GM19438 (cell line): ENCODE measurements at regions not wholly inside any gene's neighbourhood (a gene's known extent, or its start where the extent isn't known, plus 50 kb on each side); places are given as distances from the start of the nearest gene placed in this dataset.
A peak's percentile ranks its signal among the peaks of the same experiment; 100 is the strongest.

Experiments used
- ATAC-seq: cut with Tn5 transposase; IDR thresholded peaks from one replicate; pipeline ENCODE4 v1.9.1; 2021; ENCODE audit warnings: low read depth; ENCODE audit not compliant: unreplicated experiment

GRCh38 chr10:108755646-108756045, 1167.7 kb downstream of the XPNPEP1 start:
- no peak for ATAC-seq

GRCh38 chr10:108753326-108753725, 1170.0 kb downstream of the XPNPEP1 start:
- ATAC-seq = no peak

GRCh38 chr10:108749042-108749441, 1174.3 kb downstream of the XPNPEP1 start:
- ATAC-seq = no peak

GRCh38 chr10:108736111-108736510, 1187.2 kb downstream of the XPNPEP1 start:
- ATAC-seq = no peak

GRCh38 chr10:108735380-108735779, 1187.9 kb downstream of the XPNPEP1 start:
- ATAC-seq = no peak

GRCh38 chr10:108721874-108722273, 1201.4 kb downstream of the XPNPEP1 start:
- ATAC-seq = no peak

GRCh38 chr10:108716352-108716751, 1207.0 kb downstream of the XPNPEP1 start:
- ATAC-seq = no peak

GRCh38 chr10:108709927-108710722, 1213.2 kb downstream of the XPNPEP1 start:
- no peak for ATAC-seq

GRCh38 chr10:108708363-108708762, 1214.9 kb downstream of the XPNPEP1 start:
- ATAC-seq = no peak

- ATAC-seq = peak; percentile 92
These were observed 1226.4 kb downstream of the XPNPEP1 start for GRCh38 chr10:108696792-108697477.

GRCh38 chr10:108691126-108691525, 1232.2 kb downstream of the XPNPEP1 start:
- no peak for ATAC-seq

- ATAC-seq = no peak
These were observed 1232.8 kb downstream of the XPNPEP1 start for GRCh38 chr10:108690530-108690929.

- no peak for ATAC-seq
These were observed 1233.4 kb downstream of the XPNPEP1 start for GRCh38 chr10:108689891-108690290.

GRCh38 chr10:108688314-108688713, 1235.0 kb downstream of the XPNPEP1 start:
- ATAC-seq = no peak

GRCh38 chr10:108685863-108686531, 1237.3 kb downstream of the XPNPEP1 start:
- ATAC-seq = no peak

GRCh38 chr10:108684431-108684830, 1238.9 kb downstream of the XPNPEP1 start:
- ATAC-seq = no peak

GRCh38 chr10:108673741-108674140, 1249.6 kb downstream of the XPNPEP1 start:
- no peak for ATAC-seq

- no peak for ATAC-seq
These were observed 1259.7 kb downstream of the XPNPEP1 start for GRCh38 chr10:108663587-108663986.

- ATAC-seq = no peak
These were observed 1260.3 kb downstream of the XPNPEP1 start for GRCh38 chr10:108662975-108663374.

- ATAC-seq = no peak
These were observed 1268.3 kb downstream of the XPNPEP1 start for GRCh38 chr10:108655057-108655456.

GRCh38 chr10:108653531-108653930, 1269.8 kb downstream of the XPNPEP1 start:
- no peak for ATAC-seq
